ENCODE measurements at regions not wholly inside any gene's neighbourhood (a gene's known extent, or its start where the extent isn't known, plus 50 kb on each side); places are given as distances from the start of the nearest gene placed in this dataset.

- TF ChIP-seq CTCF (IDR thresholded peaks at IDR 0.05; ENCODE audit: low read depth, low read length, missing input control) (no peak), HNF4G (IDR thresholded peaks at IDR 0.05) (no peak), REST (IDR thresholded peaks at IDR 0.05) (no peak), MAX (IDR thresholded peaks at IDR 0.05) (no peak), NR2F2 (IDR thresholded peaks at IDR 0.05) (no peak), SP1 (IDR thresholded peaks at IDR 0.05) (no peak), YY1 (IDR thresholded peaks at IDR 0.05) (no peak), RAD21 (IDR thresholded peaks at IDR 0.05) (no peak), FOXA1 (IDR thresholded peaks at IDR 0.05) (no peak), RXRA (IDR thresholded peaks at IDR 0.05) (no peak)
Observed at GRCh38 chr11:98061858-98062257, 958.9 kb upstream of the CNTN5 start.
